H9 (cell line): ENCODE measurements at regions not wholly inside any gene's neighbourhood (a gene's known extent, or its start where the extent isn't known, plus 50 kb on each side); places are given as distances from the start of the nearest gene placed in this dataset.

Experiments used
- DNase-seq: peaks from one replicate; pipeline ENCODE4 v3.0.0-alpha.2; 2017
- H2AFZ ChIP-seq: one replicate; pipeline ENCODE4 v1.6.1; 2013; ENCODE audit warnings: mild to moderate bottlenecking, low read length, control low read depth, moderate library complexity
- H2AK5ac ChIP-seq: 2 replicates; pipeline ENCODE4 v1.6.1; 2013; ENCODE audit warnings: low read length, control low read depth, mixed read lengths; ENCODE audit not compliant: insufficient read length
- H2BK120ac ChIP-seq: one replicate; pipeline ENCODE4 v1.6.1; 2013; ENCODE audit warnings: low read depth, mild to moderate bottlenecking, low read length, control low read depth, inconsistent platforms; ENCODE audit not compliant: poor library complexity, severe bottlenecking
- H2BK12ac ChIP-seq: 2 replicates; pipeline ENCODE4 v1.6.1; 2013; ENCODE audit warnings: low read length, control low read depth, mixed read lengths, low read depth; ENCODE audit not compliant: insufficient read length
- H2BK15ac ChIP-seq: 2 replicates; pipeline ENCODE4 v1.6.1; 2013; ENCODE audit warnings: low read depth, low read length, control low read depth
- H2BK20ac ChIP-seq: one replicate; pipeline ENCODE4 v1.6.1; 2013; ENCODE audit warnings: low read depth, mild to moderate bottlenecking, low read length, control low read depth, inconsistent platforms; ENCODE audit not compliant: poor library complexity, severe bottlenecking
- H2BK5ac ChIP-seq: 2 replicates; pipeline ENCODE4 v1.6.1; 2013; ENCODE audit warnings: low read length, control low read depth, mixed read lengths; ENCODE audit not compliant: insufficient read length
- H3K14ac ChIP-seq: 2 replicates; pipeline ENCODE4 v1.6.1; 2013; ENCODE audit warnings: low read length, control low read depth; ENCODE audit not compliant: insufficient read depth
- H3K18ac ChIP-seq: 2 replicates; pipeline ENCODE4 v1.6.1; 2013; ENCODE audit warnings: low read depth, mild to moderate bottlenecking, mixed read lengths, low read length, control low read depth; ENCODE audit not compliant: insufficient read length
- H3K23ac ChIP-seq: 2 replicates; pipeline ENCODE4 v1.6.1; 2013; ENCODE audit warnings: low read length, control low read depth, mixed read lengths, low read depth; ENCODE audit not compliant: insufficient read length
- H3K23me2 ChIP-seq: 2 replicates; pipeline ENCODE4 v1.6.1; 2013; ENCODE audit warnings: low read depth, mild to moderate bottlenecking, mixed read lengths, low read length, control low read depth; ENCODE audit not compliant: insufficient read length, poor library complexity, severe bottlenecking
- H3K27ac ChIP-seq: 2 replicates; pipeline ENCODE4 v1.5.1; 2013; ENCODE audit warnings: low read length, control low read depth, mixed read lengths, low read depth; ENCODE audit not compliant: insufficient read length
- H3K27me3 ChIP-seq: 2 replicates; pipeline ENCODE4 v1.6.1; 2013; ENCODE audit warnings: low read length, control low read depth, inconsistent platforms; ENCODE audit not compliant: insufficient read depth
- H3K4ac ChIP-seq: 2 replicates; pipeline ENCODE4 v1.6.1; 2013; ENCODE audit warnings: low read depth, mild to moderate bottlenecking, control low read depth, inconsistent platforms, low read length, moderate library complexity
- H3K4me1 ChIP-seq: 2 replicates; pipeline ENCODE4 v1.6.1; 2013; ENCODE audit warnings: low read length, control low read depth, inconsistent platforms; ENCODE audit not compliant: insufficient read depth
- H3K4me2 ChIP-seq: 2 replicates; pipeline ENCODE4 v1.6.1; 2013; ENCODE audit warnings: low read length, control low read depth, mixed read lengths; ENCODE audit not compliant: insufficient read length, insufficient read depth
- H3K56ac ChIP-seq: 2 replicates; pipeline ENCODE4 v1.6.1; 2013; ENCODE audit warnings: low read depth, mild to moderate bottlenecking, mixed read lengths, low read length, control low read depth; ENCODE audit not compliant: insufficient read length
- H3K79me1 ChIP-seq: 2 replicates; pipeline ENCODE4 v1.6.1; 2013; ENCODE audit warnings: low read depth, mild to moderate bottlenecking, moderate library complexity, low read length, control low read depth, inconsistent platforms; ENCODE audit not compliant: insufficient read depth, poor library complexity, severe bottlenecking
- H3K79me2 ChIP-seq: 2 replicates; pipeline ENCODE4 v1.6.1; 2013; ENCODE audit warnings: low read length, control low read depth, inconsistent platforms; ENCODE audit not compliant: insufficient read depth
- H3K9ac ChIP-seq: 2 replicates; pipeline ENCODE4 v1.6.1; 2013; ENCODE audit warnings: low read length, control low read depth, mixed read lengths; ENCODE audit not compliant: insufficient read length; ENCODE audit errors: extremely low read depth
- H3K9me3 ChIP-seq: one replicate; pipeline ENCODE4 v1.6.1; 2013; ENCODE audit warnings: low read depth, low read length, inconsistent platforms; ENCODE audit not compliant: control insufficient read depth
- H3T11ph ChIP-seq: one replicate; pipeline ENCODE4 v1.6.1; 2013; ENCODE audit warnings: mild to moderate bottlenecking, low read length, control low read depth, inconsistent platforms
- H4K20me1 ChIP-seq: one replicate; pipeline ENCODE4 v1.6.1; 2013; ENCODE audit not compliant: control insufficient read depth, insufficient read length, insufficient read depth
- H4K5ac ChIP-seq: 2 replicates; pipeline ENCODE4 v1.6.1; 2013; ENCODE audit warnings: low read depth, mild to moderate bottlenecking, mixed read lengths, low read length, control low read depth; ENCODE audit not compliant: insufficient read length
- H4K8ac ChIP-seq: replicated peaks from 2 replicates; pipeline ENCODE4 v1.6.1; 2013; ENCODE audit warnings: low read length, control low read depth, mixed read lengths, low read depth; ENCODE audit not compliant: insufficient read length
- H4K91ac ChIP-seq: 2 replicates; pipeline ENCODE4 v1.6.1; 2013; ENCODE audit warnings: low read depth, mild to moderate bottlenecking, moderate library complexity, mixed read lengths, low read length, control low read depth; ENCODE audit not compliant: insufficient read length
- H3K27ac Mint-ChIP-seq, 3 experiments: 2 replicates in 2 of 3; 3 replicates in 1 of 3; pipeline ENCODE4 v1.8.0; 2020 to 2021; ENCODE audit warnings: mixed read lengths in 3 of 3, mild to moderate bottlenecking in 1 of 3, moderate library complexity in 1 of 3
- H3K27me3 Mint-ChIP-seq: 2 replicates; pipeline ENCODE4 v1.8.0; 2021; ENCODE audit warnings: low read depth, mild to moderate bottlenecking, moderate library complexity, mixed read lengths
- H3K36me3 Mint-ChIP-seq, 3 experiments: 2 replicates in 2 of 3; 3 replicates in 1 of 3; pipeline ENCODE4 v1.8.0; 2020 to 2021; ENCODE audit warnings: low read depth in 3 of 3, mixed read lengths in 3 of 3; ENCODE audit not compliant: insufficient read depth in 1 of 3
- H3K4me1 Mint-ChIP-seq, 2 experiments: 2 replicates each; pipeline ENCODE4 v1.8.0; 2020; ENCODE audit warnings: mixed read lengths in 2 of 2
- H3K4me3 Mint-ChIP-seq, 2 experiments: 2 replicates in 1 of 2; 3 replicates in 1 of 2; pipeline ENCODE4 v1.8.0; 2020 to 2021; ENCODE audit warnings: mild to moderate bottlenecking in 2 of 2, mixed read lengths in 2 of 2, moderate library complexity in 1 of 2
- H3K9me3 Mint-ChIP-seq, 2 experiments: 2 replicates in 1 of 2; 3 replicates in 1 of 2; pipeline ENCODE4 v1.8.0; 2020; ENCODE audit warnings: mild to moderate bottlenecking in 2 of 2, mixed read lengths in 2 of 2, moderate library complexity in 1 of 2
- WGBS: extraction: QIAGEN DNeasy Blood & Tissue Kit; methylation state at CpG from one replicate; pipeline ENCODE4 v1.1.7; 2013; ENCODE audit warnings: missing lambda C conversion rate, low lambda C conversion rate, mixed read lengths; ENCODE audit not compliant: insufficient read length; ENCODE audit errors: extremely low coverage; 5-methylcytosine and 5-hydroxymethylcytosine counted together
- TF ChIP-seq, protein P1 (sequence below): fragments of 200-600 bp; sonication (generic); conservative IDR thresholded peaks from 3 replicates; pipeline ENCODE4 v1.8.0; 2021; ENCODE audit warnings: antibody characterized with exemption, mild to moderate bottlenecking

DNA sequence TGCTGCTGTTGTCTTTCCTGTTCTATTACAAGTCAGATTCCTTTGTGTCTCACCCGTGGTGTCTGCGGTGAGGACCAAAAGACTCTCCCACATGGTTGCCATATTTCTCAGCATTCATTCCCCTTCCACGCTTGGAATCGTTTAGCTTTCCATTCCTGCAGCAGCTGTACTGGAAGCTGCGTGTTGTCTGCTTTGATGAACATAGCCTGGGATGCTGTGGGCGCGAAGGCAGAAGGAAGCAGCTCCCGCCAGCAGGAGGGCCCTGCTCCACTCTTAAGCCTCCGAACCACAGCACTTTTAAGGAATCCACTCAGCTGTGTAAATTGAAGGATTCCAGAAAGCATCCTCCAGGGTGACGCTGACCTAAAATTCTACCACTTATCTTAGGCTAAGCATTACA lies 303.6 kb upstream of the PITRM1 start:
- H3K27ac ChIP-seq: no peak overlapping the region
- peaks cover 8% of the 10 kb centered on the region; the same call in 1 of the 2 replicates for H3K27me3 Mint-ChIP-seq
- no peak overlapping the region for H2AK5ac ChIP-seq
- WGBS: no CpG with 5 or more reads among the region's 10 CpGs
- no peak overlapping the region for H4K91ac ChIP-seq
- no peak overlapping the region for H3K14ac ChIP-seq
- no peak overlapping the region for H3K9ac ChIP-seq
- H4K20me1 ChIP-seq: no peaks in the 10 kb centered on the region
- no peak overlapping the region for H2BK5ac ChIP-seq
- H2BK15ac ChIP-seq: no peak overlapping the region
- H3K27me3 ChIP-seq: no peaks in the 10 kb centered on the region
- no peaks in the 10 kb centered on the region for H3K79me2 ChIP-seq
- H3K4me1 ChIP-seq: no peaks in the 10 kb centered on the region; the same call in 1 of the 2 replicates
- no peak overlapping the region for H4K8ac ChIP-seq
- no peak overlapping the region for H3K18ac ChIP-seq
- no peak overlapping the region for H3K4me2 ChIP-seq
- H2BK120ac ChIP-seq: no peak overlapping the region
- H2BK20ac ChIP-seq: no peak overlapping the region
- H3K9me3 Mint-ChIP-seq: no peaks in the 10 kb centered on the region; a peak in 1 of 5 replicates
- H3K27ac Mint-ChIP-seq: no peak overlapping the region
- no peak for DNase-seq
- no peak overlapping the region for H3K56ac ChIP-seq
- TF ChIP-seq, protein P1, sequence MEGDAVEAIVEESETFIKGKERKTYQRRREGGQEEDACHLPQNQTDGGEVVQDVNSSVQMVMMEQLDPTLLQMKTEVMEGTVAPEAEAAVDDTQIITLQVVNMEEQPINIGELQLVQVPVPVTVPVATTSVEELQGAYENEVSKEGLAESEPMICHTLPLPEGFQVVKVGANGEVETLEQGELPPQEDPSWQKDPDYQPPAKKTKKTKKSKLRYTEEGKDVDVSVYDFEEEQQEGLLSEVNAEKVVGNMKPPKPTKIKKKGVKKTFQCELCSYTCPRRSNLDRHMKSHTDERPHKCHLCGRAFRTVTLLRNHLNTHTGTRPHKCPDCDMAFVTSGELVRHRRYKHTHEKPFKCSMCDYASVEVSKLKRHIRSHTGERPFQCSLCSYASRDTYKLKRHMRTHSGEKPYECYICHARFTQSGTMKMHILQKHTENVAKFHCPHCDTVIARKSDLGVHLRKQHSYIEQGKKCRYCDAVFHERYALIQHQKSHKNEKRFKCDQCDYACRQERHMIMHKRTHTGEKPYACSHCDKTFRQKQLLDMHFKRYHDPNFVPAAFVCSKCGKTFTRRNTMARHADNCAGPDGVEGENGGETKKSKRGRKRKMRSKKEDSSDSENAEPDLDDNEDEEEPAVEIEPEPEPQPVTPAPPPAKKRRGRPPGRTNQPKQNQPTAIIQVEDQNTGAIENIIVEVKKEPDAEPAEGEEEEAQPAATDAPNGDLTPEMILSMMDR: no peak
- no peak overlapping the region for H3T11ph ChIP-seq
- no peak overlapping the region for H2AFZ ChIP-seq
- no peak overlapping the region for H3K4me3 Mint-ChIP-seq
- H3K79me1 ChIP-seq: no peaks in the 10 kb centered on the region
- no peaks in the 10 kb centered on the region for H3K36me3 Mint-ChIP-seq
- no peak overlapping the region for H2BK12ac ChIP-seq
- H3K9me3 ChIP-seq: no peaks in the 10 kb centered on the region
- H3K23ac ChIP-seq: no peak overlapping the region
- H3K4ac ChIP-seq: no peak overlapping the region
- peaks cover 11 to 34% of the 10 kb centered on the region in 2 experiments; a peak in 3 of 4 replicates for H3K4me1 Mint-ChIP-seq
- no peaks in the 10 kb centered on the region for H3K23me2 ChIP-seq
- H4K5ac ChIP-seq: no peak overlapping the region
